Endothelial cell of umbilical vein (primary cell): ENCODE measurements at regions not wholly inside any gene's neighbourhood (a gene's known extent, or its start where the extent isn't known, plus 50 kb on each side); places are given as distances from the start of the nearest gene placed in this dataset.

Experiments used
- BruUV-seq: library from RNA; stranded (reverse); fragments of 400-500 nt; replicated peaks from 2 replicates; lab custom pipeline; 2021; lab: Mats Ljungman, UMichigan
- CTCF ChIA-PET: fragments of 300-600, 350-600 bp; sonication (Branson Sonifier 250); formaldehyde crosslinking; loops from one replicate; lab custom pipeline; 2021; ENCODE audit warnings: antibody characterized with exemption, inconsistent platforms; lab: Charles Lee
- POLR2A ChIA-PET: fragments of 300-600, 350-600 bp; sonication (Branson Sonifier 250); formaldehyde crosslinking; loops from one replicate; lab custom pipeline; 2021; ENCODE audit warnings: antibody characterized with exemption, inconsistent platforms; lab: Charles Lee
- DNase-seq: peaks from one replicate; pipeline ENCODE4 v3.0.0-alpha.2; 2011; ENCODE audit warnings: low read depth, low spot score
- FAIRE-seq: peaks from 2 replicates; lab custom pipeline; 2011; peaks lifted over from hg19 to GRCh38; lab: Jason Lieb, UNC
- H2AFZ ChIP-seq: 2 replicates; pipeline ENCODE4 v1.6.0; 2012; ENCODE audit warnings: low read depth, low read length, control low read depth, inconsistent platforms
- H3K27ac ChIP-seq: 2 replicates; pipeline ENCODE4 v1.5.1; 2011; ENCODE audit warnings: low read depth, mild to moderate bottlenecking, control low read depth, low read length, moderate library complexity; ENCODE audit not compliant: insufficient read depth
- H3K27me3 ChIP-seq, 2 experiments: 2 replicates each; pipeline versions ENCODE4 v1.6.0 to v1.6.1; 2011; ENCODE audit warnings: low read length in 2 of 2, mixed read lengths in 1 of 2; ENCODE audit not compliant: control insufficient read depth in 2 of 2, insufficient read depth in 2 of 2
- H3K36me3 ChIP-seq, 2 experiments: 2 replicates in 1 of 2; 3 replicates in 1 of 2; pipeline ENCODE4 v1.5.1; 2011; ENCODE audit warnings: low read length in 2 of 2, mild to moderate bottlenecking in 1 of 2, moderate library complexity in 1 of 2; ENCODE audit not compliant: control insufficient read depth in 2 of 2, insufficient read depth in 2 of 2; ENCODE audit errors: extremely low read depth in 1 of 2
- H3K4me1 ChIP-seq: 3 replicates; pipeline ENCODE4 v1.5.1; 2011; ENCODE audit warnings: mild to moderate bottlenecking, low read length; ENCODE audit not compliant: control insufficient read depth, insufficient read depth; ENCODE audit errors: extremely low read depth
- H3K4me2 ChIP-seq: 2 replicates; pipeline ENCODE4 v1.6.1; 2011; ENCODE audit warnings: low read length, control low read depth, mixed read lengths; ENCODE audit not compliant: insufficient read depth
- H3K4me3 ChIP-seq, 3 experiments: fragments of 200-600 bp in 1 of 3; sonication (generic), shearing (Covaris generic) in 1 of 3; replicated peaks in 1 of 3; 2 replicates each; pipeline ENCODE4 v1.5.1; 2011 to 2016; ENCODE audit warnings: control low read depth in 3 of 3, low read length in 3 of 3, mild to moderate bottlenecking in 2 of 3, inconsistent platforms in 1 of 3, low read depth in 1 of 3, moderate library complexity in 1 of 3; ENCODE audit not compliant: insufficient read depth in 1 of 3
- H3K79me2 ChIP-seq: 2 replicates; pipeline ENCODE4 v1.6.0; 2012; ENCODE audit warnings: low read length, inconsistent platforms; ENCODE audit not compliant: control insufficient read depth, insufficient read depth
- H3K9ac ChIP-seq: replicated peaks from 2 replicates; pipeline ENCODE3; 2011; ENCODE audit warnings: low read length, control low read depth; ENCODE audit not compliant: insufficient read depth; ENCODE audit errors: extremely low read depth
- H3K9me1 ChIP-seq: replicated peaks from 3 replicates; pipeline ENCODE4 v1.6.0; 2011; ENCODE audit warnings: mild to moderate bottlenecking, low read length; ENCODE audit not compliant: control insufficient read depth, insufficient read depth; ENCODE audit errors: extremely low read depth
- H3K9me3 ChIP-seq: replicated peaks from 2 replicates; pipeline ENCODE4 v1.5.1; 2012; ENCODE audit warnings: low read length, inconsistent platforms; ENCODE audit not compliant: control insufficient read depth, insufficient read depth
- H4K20me1 ChIP-seq: replicated peaks from 2 replicates; pipeline ENCODE3; 2011; ENCODE audit warnings: mild to moderate bottlenecking, low read length; ENCODE audit not compliant: control insufficient read depth, insufficient read depth; ENCODE audit errors: extremely low read depth
- CTCF ChIP-seq, 2 donors: IDR thresholded peaks; 1 replicate in 1 of 2; 2 replicates in 1 of 2; pipeline ENCODE4 v1.5.1; 2011; ENCODE audit warnings: low read length in 2 of 2, mild to moderate bottlenecking in 2 of 2, moderate library complexity in 2 of 2, control low read depth in 1 of 2, inconsistent platforms in 1 of 2, low read depth in 1 of 2; ENCODE audit not compliant: insufficient read depth in 1 of 2; ENCODE audit errors: extremely low read depth in 1 of 2
- EZH2 ChIP-seq: IDR thresholded peaks from 2 replicates; pipeline ENCODE4 v1.6.1; 2012; ENCODE audit warnings: borderline replicate concordance, low read depth, mild to moderate bottlenecking, moderate library complexity, low read length, inconsistent platforms; ENCODE audit not compliant: severe bottlenecking
- FOS ChIP-seq: IDR thresholded peaks from 2 replicates; pipeline ENCODE4 v1.6.1; 2011; ENCODE audit warnings: mild to moderate bottlenecking, low read length, moderate library complexity, borderline replicate concordance; ENCODE audit not compliant: insufficient read depth
- GATA2 ChIP-seq: IDR thresholded peaks from 2 replicates; pipeline ENCODE4 v1.7.0; 2011; ENCODE audit warnings: low read depth, mild to moderate bottlenecking, moderate library complexity, mixed read lengths, low read length; ENCODE audit not compliant: insufficient read length, insufficient read depth
- JUN ChIP-seq: IDR thresholded peaks from 2 replicates; pipeline ENCODE4 v1.6.1; 2011; ENCODE audit warnings: borderline replicate concordance, low read depth; ENCODE audit not compliant: insufficient read length, insufficient read depth
- MAX ChIP-seq: IDR thresholded peaks from 2 replicates; pipeline ENCODE4 v1.6.1; 2011; ENCODE audit not compliant: insufficient read depth, insufficient read length
- MYC ChIP-seq: IDR thresholded peaks from one replicate; pipeline ENCODE4 v1.6.1; 2011; ENCODE audit warnings: mild to moderate bottlenecking, low read depth, low read length
- POLR2A ChIP-seq: IDR thresholded peaks from 2 replicates; pipeline ENCODE4 v1.6.1; 2012; ENCODE audit warnings: low read depth, mild to moderate bottlenecking, control low read depth, low read length
- POLR2AphosphoS5 ChIP-seq: IDR thresholded peaks from 2 replicates; pipeline ENCODE4 v1.6.1; 2012; ENCODE audit warnings: low read depth, mild to moderate bottlenecking, control low read depth, low read length, moderate library complexity; ENCODE audit not compliant: insufficient read depth
- dilution Hi-C: fragments of 300-500 bp; cut with MboI; formaldehyde crosslinking; loops from one replicate; pipeline ENCODE4 v1.15.0; 2019; ENCODE audit warnings: low sequenced_read_pairs; ENCODE audit not compliant: extremely low pct_ligation_motif_present
- intact Hi-C: fragments of 100-400 bp; cut with micrococcal nuclease; formaldehyde crosslinking; loops from one replicate; pipeline ENCODE4 v1.10.0; 2022

DNA sequence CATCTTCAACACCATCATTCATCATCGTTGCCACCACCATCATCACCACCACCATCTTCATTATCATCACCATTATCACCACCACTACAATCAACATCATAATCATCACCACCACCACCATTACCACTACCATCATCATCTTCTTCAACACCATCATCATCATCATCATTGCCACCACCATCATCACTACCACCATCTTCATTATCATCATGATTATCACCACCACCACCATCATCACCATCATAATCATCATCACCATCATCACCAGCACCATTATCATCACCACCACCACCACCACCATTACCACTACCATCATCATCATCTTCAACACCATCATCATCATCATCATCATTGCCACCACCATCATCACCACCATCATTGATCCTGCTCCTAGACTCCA is 112.7 kb downstream of the OAT start:
- H3K9me3 ChIP-seq = no peaks in the 10 kb centered on the region
- no peak overlapping the region for H3K4me2 ChIP-seq
- H3K27me3 ChIP-seq = no peaks in the 10 kb centered on the region
- DNase-seq (no peak), FAIRE-seq (no peak)
- intact Hi-C loops = no loop called here
- no peak overlapping the region for H3K4me3 ChIP-seq
- H3K27ac ChIP-seq = no peak overlapping the region
- no peak overlapping the region for H3K9ac ChIP-seq
- ChIA-PET CTCF (no interaction called here), POLR2A (no interaction called here)
- no TSS peak for BruUV-seq
- no peak overlapping the region for H2AFZ ChIP-seq
- no peaks in the 10 kb centered on the region for H3K79me2 ChIP-seq
- dilution Hi-C loops = no loop called here
- H3K9me1 ChIP-seq = no peaks in the 10 kb centered on the region
- TF ChIP-seq EZH2 = no peak
- TF ChIP-seq FOS = no peak
- no peak for TF ChIP-seq JUN
- TF ChIP-seq MAX = no peak
- no peak for TF ChIP-seq MYC
- TF ChIP-seq POLR2AphosphoS5 = no peak
- TF ChIP-seq POLR2A = no peak
- TF ChIP-seq GATA2 = no peak
- no peak for TF ChIP-seq CTCF (IDR thresholded peaks at IDR 0.05; ENCODE audit: extremely low read depth in 1 of 2, insufficient read depth in 1 of 2, low read depth in 1 of 2, low read length in 2 of 2)
- no peaks in the 10 kb centered on the region for H3K36me3 ChIP-seq
- no peaks in the 10 kb centered on the region for H3K4me1 ChIP-seq
- H4K20me1 ChIP-seq = no peaks in the 10 kb centered on the region
